Transverse colon (tissue), 4 donors: ENCODE measurements at regions not wholly inside any gene's neighbourhood (a gene's known extent, or its start where the extent isn't known, plus 50 kb on each side); places are given as distances from the start of the nearest gene placed in this dataset.
"Not testable (repeated sequence)": the region's sequence is repeated elsewhere in the genome, so short reads cannot be mapped to it uniquely, and the experiment has no call there.

Experiments used
- DNase-seq: peaks from one replicate; pipeline ENCODE4 v3.0.0-alpha.2; 2019
- H3K27ac ChIP-seq, 4 donors: fragments of 200-600 bp; sonication (generic); 2 replicates each; pipeline ENCODE4 v1.5.1; 2016 to 2018; ENCODE audit warnings: inconsistent platforms in 4 of 4
- H3K27me3 ChIP-seq: fragments of 200-600 bp; sonication (generic); 2 replicates; pipeline ENCODE4 v1.5.1; 2017; ENCODE audit warnings: inconsistent platforms
- H3K36me3 ChIP-seq, 4 donors: fragments of 200-600 bp; sonication (generic); 2 replicates each; pipeline ENCODE4 v1.5.1; 2017 to 2019; ENCODE audit warnings: inconsistent platforms in 4 of 4
- H3K4me1 ChIP-seq, 4 donors: fragments of 200-600 bp; sonication (generic); 2 replicates each; pipeline ENCODE4 v1.5.1; 2017 to 2020; ENCODE audit warnings: inconsistent platforms in 4 of 4
- H3K4me3 ChIP-seq, 4 donors: fragments of 200-600 bp; sonication (generic); 1 replicate in 1 of 4; 2 replicates in 3 of 4; pipeline versions ENCODE4 v1.5.1 to v1.6.1; 2017 to 2019; ENCODE audit warnings: inconsistent platforms in 4 of 4
- H3K9me3 ChIP-seq, 2 donors: fragments of 200-600 bp; sonication (generic); 2 replicates each; pipeline ENCODE4 v1.5.1; 2017 to 2019; ENCODE audit warnings: inconsistent platforms in 2 of 2
- EP300 ChIP-seq: sonication (generic); formaldehyde crosslinking; IDR thresholded peaks from one replicate; pipeline ENCODE4 v1.6.1; 2017; ENCODE audit warnings: antibody characterized with exemption, low read depth
- POLR2A ChIP-seq: fragments of 450-650 bp; IDR thresholded peaks from one replicate; pipeline ENCODE4 v1.6.1; 2016; ENCODE audit warnings: antibody characterized with exemption, mild to moderate bottlenecking, moderate library complexity
- POLR2AphosphoS5 ChIP-seq, 3 donors: sonication (generic); formaldehyde crosslinking; IDR thresholded peaks; one replicate each; pipeline ENCODE4 v1.6.1; 2016; ENCODE audit warnings: antibody characterized with exemption in 3 of 3
- WGBS, 2 donors: methylation state at CpG; one replicate each; pipeline ENCODE4 v1.1.5; 2018; ENCODE audit warnings: low coverage in 1 of 2; 5-methylcytosine and 5-hydroxymethylcytosine counted together
- in situ Hi-C, 4 donors: fragments of 200-750 bp; cut with MboI; loops; one replicate each; pipeline versions ENCODE4 v1.15.0 to v1.15.1; 2017; ENCODE audit warnings: low sequenced_read_pairs in 3 of 4, low pct_ligation_motif_present in 1 of 4, low pct_unique_long_range_greater_than_20kb in 1 of 4
- intact Hi-C: fragments of 100-400 bp; cut with DNase I; formaldehyde crosslinking; loops from one replicate; pipeline ENCODE4 v1.15.1; 2023; ENCODE audit warnings: low total_unique reads
- TF ChIP-seq, protein P1 (sequence below), 5 experiments: fragments of 200-600 bp in 3 of 5; fragments of 450-650 bp in 2 of 5; sonication (generic) in 3 of 5; IDR thresholded peaks; 1 replicate in 2 of 5; 2 replicates in 3 of 5; pipeline ENCODE4 v1.5.1; 2016 to 2017; ENCODE audit warnings: antibody characterized with exemption in 5 of 5, inconsistent platforms in 3 of 5, mild to moderate bottlenecking in 2 of 5, moderate library complexity in 1 of 5

DNA sequence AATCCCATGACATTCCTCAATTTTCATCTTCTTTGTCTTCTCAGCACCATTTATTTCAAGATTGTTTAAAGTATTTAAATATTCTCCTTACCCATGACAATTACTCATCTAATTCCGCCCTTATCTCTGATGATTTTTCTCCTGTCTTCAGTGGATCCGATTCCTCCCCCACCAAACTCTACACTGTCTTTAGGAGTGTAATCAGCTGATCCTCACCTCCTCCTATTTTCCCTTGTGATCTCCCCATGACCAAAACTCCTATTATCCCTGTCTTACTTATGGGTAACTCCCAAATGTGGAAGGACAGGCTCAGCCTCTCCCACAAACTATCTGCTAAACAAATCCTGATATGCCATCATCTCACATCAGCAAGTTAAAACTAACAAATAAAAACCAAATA lies 335.3 kb upstream of the RUNX1 start:
- Histone ChIP-seq H3K9me3 (no peaks in the 10 kb centered on the region), H3K4me3 (no peak overlapping the region), H3K4me1 (no peaks in the 10 kb centered on the region), H3K27ac (no peak overlapping the region), H3K36me3 (no peaks in the 10 kb centered on the region), H3K27me3 (no peaks in the 10 kb centered on the region)
- no peak for DNase-seq
- WGBS, 2 donors = 92 to 94% methylated on average over 2 of the region's 2 CpGs
- intact Hi-C loops (no loop called here), in situ Hi-C loops (no loop called here)
- TF ChIP-seq POLR2AphosphoS5 (IDR thresholded peaks at IDR 0.05) (no peak), POLR2A (no peak), EP300 (no peak)
- TF ChIP-seq, protein P1, sequence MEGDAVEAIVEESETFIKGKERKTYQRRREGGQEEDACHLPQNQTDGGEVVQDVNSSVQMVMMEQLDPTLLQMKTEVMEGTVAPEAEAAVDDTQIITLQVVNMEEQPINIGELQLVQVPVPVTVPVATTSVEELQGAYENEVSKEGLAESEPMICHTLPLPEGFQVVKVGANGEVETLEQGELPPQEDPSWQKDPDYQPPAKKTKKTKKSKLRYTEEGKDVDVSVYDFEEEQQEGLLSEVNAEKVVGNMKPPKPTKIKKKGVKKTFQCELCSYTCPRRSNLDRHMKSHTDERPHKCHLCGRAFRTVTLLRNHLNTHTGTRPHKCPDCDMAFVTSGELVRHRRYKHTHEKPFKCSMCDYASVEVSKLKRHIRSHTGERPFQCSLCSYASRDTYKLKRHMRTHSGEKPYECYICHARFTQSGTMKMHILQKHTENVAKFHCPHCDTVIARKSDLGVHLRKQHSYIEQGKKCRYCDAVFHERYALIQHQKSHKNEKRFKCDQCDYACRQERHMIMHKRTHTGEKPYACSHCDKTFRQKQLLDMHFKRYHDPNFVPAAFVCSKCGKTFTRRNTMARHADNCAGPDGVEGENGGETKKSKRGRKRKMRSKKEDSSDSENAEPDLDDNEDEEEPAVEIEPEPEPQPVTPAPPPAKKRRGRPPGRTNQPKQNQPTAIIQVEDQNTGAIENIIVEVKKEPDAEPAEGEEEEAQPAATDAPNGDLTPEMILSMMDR (IDR thresholded peaks at IDR 0.05) = no peak

DNA sequence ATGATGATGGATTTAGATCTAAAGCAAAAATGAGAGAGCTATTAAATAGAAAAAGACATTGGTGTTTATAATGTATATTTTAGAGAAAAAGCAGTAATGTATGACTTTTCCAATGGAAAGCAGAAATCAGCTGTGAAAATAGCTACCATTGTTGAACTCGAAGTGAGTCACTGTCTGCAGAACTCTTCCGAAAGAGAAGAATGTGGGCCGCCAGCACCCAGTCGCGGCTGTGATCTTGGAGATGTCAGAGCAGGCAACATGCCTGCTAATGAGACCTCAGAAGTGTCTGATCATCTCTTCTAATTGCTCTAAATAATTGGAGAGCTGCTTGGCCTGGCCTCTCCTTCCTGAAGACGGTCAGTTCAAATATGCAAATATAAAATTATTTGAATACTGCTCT lies 333.6 kb upstream of the RUNX1 start:
- DNase-seq = no peak
- Histone ChIP-seq H3K27me3 (no peaks in the 10 kb centered on the region), H3K27ac (no peak overlapping the region), H3K9me3 (no peaks in the 10 kb centered on the region), H3K4me3 (no peak overlapping the region), H3K4me1 (no peaks in the 10 kb centered on the region), H3K36me3 (no peaks in the 10 kb centered on the region)
- TF ChIP-seq EP300 (no peak), POLR2AphosphoS5 (IDR thresholded peaks at IDR 0.05) (no peak), POLR2A (no peak)
- TF ChIP-seq, protein P1 (IDR thresholded peaks at IDR 0.05) = no peak
- in situ Hi-C loops (no loop called here), intact Hi-C loops (no loop called here)
- 86 to 91% methylated on average over 6 of the region's 6 CpGs for WGBS, 2 donors

- no peaks in the 10 kb centered on the region for H3K27me3 ChIP-seq
- in situ Hi-C loops = no loop called here
- H3K27ac ChIP-seq = no peak overlapping the region
- no peak for DNase-seq
- no peak overlapping the region for H3K4me3 ChIP-seq
- TF ChIP-seq, protein P1 (IDR thresholded peaks at IDR 0.05) = no peak
- no peak for TF ChIP-seq EP300
- H3K9me3 ChIP-seq = no peaks in the 10 kb centered on the region
- intact Hi-C loops = no loop called here
- no peaks in the 10 kb centered on the region for H3K4me1 ChIP-seq
- no peaks in the 10 kb centered on the region for H3K36me3 ChIP-seq
- 81 to 92% methylated on average over 1 to 6 of the region's 6 CpGs for WGBS, 2 donors
Measured at GRCh38 chr21:35381743-35382310, 332.7 kb upstream of the RUNX1 start.

DNA sequence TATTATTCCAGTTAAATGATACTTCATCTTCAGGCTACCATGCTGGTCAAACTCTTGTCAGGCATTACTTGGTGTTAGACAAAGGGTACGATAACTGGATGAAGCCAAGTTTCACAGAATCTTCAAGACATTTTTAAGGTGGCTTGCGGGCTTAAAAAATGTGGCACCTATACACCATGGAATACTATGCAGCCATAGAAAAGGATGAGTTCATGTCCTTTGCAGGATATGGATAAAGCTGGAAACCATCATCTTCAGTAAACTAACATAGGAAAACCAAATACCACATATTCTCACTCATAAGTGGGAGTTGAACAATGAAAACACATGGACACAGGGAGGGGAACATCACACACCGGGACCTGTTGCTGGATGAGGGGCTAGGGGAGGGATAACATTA lies 331.2 kb upstream of the RUNX1 start:
- H3K9me3 ChIP-seq, in situ Hi-C loops, H3K27me3 ChIP-seq, H3K4me1 ChIP-seq, H3K27ac ChIP-seq, H3K36me3 ChIP-seq, DNase-seq, H3K4me3 ChIP-seq, intact Hi-C loops: not testable (repeated sequence)
- WGBS, 2 donors = 99 to 100% methylated on average over 3 of the region's 3 CpGs

DNA sequence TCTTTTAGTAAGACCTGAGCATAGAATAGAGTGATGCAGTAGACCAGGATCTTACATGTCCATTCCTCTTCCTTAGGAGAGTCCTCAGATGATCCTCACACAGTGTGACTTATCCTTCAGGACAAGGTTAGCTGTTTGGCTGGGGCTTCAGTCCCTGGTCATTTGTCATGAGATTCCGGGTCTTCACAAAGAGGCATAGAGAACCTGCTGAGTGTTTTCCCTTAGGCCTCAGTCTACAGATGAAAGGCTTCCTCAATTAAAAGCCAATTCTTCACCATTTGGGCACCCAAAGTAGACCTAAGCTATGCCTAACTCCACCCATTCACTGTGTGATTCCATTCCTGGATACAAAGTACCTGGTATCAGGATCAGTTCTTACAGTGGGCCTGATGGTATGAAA lies 329.8 kb upstream of the RUNX1 start:
- TF ChIP-seq, protein P1 (IDR thresholded peaks at IDR 0.05) = no peak
- TF ChIP-seq POLR2A (no peak), EP300 (no peak), POLR2AphosphoS5 (IDR thresholded peaks at IDR 0.05) (no peak)
- Histone ChIP-seq H3K4me1 (no peaks in the 10 kb centered on the region), H3K4me3 (no peak overlapping the region), H3K36me3 (no peaks in the 10 kb centered on the region), H3K27ac (no peak overlapping the region), H3K27me3 (no peaks in the 10 kb centered on the region), H3K9me3 (no peaks in the 10 kb centered on the region)
- intact Hi-C loops = no loop called here
- 94% methylated on average over 1 of the region's 1 CpG; no CpG with 5 or more reads in 1 of the 2 donors for WGBS, 2 donors
- DNase-seq = no peak
- in situ Hi-C loops = no loop called here
